ENCODE measurements at regions not wholly inside any gene's neighbourhood (a gene's known extent, or its start where the extent isn't known, plus 50 kb on each side); places are given as distances from the start of the nearest gene placed in this dataset.

DNA sequence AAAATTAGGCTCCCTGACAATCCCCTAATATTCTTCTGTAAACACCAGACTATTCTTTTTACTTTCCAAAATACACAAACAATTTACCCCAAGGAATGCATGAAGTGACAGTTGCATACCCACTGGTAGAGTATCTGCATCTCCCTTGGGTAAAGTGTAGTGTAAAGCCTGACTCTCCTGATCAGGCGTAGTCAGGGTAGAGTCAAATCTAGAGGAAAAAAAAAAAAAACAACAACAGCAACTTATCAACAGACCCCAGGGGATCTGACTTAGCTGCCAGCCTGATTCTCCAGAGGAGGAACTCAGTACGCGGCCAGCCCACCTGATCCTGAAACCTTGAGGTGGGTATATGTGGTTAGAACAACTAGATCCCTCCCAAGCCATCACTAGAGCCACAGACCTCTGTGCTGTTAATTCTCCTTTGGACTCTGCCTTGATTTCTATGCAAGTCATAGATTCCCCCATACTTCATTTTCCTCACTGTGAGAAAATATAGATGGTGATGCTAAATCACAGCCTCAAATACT is 61.0 kb downstream of the ZNF608 start:
- peaks cover 11 to 12% of the 10 kb centered on the region in 2 donors for H3K4me1 ChIP-seq (ENCODE audit: control insufficient read depth in 2 of 2, insufficient read depth in 2 of 2, low read length in 2 of 2)
- ChIA-PET CTCF (no interaction called here), POLR2A (no interaction called here)
- no peak overlapping the region for H3K9ac ChIP-seq (ENCODE audit: low read length)
- ATAC-seq (ENCODE audit: low read depth), result no peak
- H3K4me3 ChIP-seq (ENCODE audit: control extremely low read depth in 1 of 5, extremely low read depth in 1 of 5, insufficient read depth in 1 of 5, low read depth in 2 of 5, low read length in 4 of 5), result no peak overlapping the region
- peaks cover 59% of the 10 kb centered on the region for H3K79me2 ChIP-seq (ENCODE audit: control insufficient read depth, insufficient read depth, low read length)
- Mint-ChIP-seq H3K27ac (no peak overlapping the region), H3K4me1 (peaks cover 25% of the 10 kb centered on the region), H3K4me3 (no peak overlapping the region), H3K27me3 (no peaks in the 10 kb centered on the region), H3K9me3 (ENCODE audit: insufficient read depth) (no peaks in the 10 kb centered on the region)
- no peak overlapping the region for H3K4me2 ChIP-seq (replicated peaks; ENCODE audit: low read depth, low read length, poor library complexity, severe bottlenecking)
- no peak overlapping the region for H2AFZ ChIP-seq (ENCODE audit: insufficient read depth, low read depth, low read length, poor library complexity, severe bottlenecking)
- H3K27me3 ChIP-seq (replicated peaks in 1 of 4; ENCODE audit: control extremely low read depth in 1 of 4, control insufficient read depth in 3 of 4, insufficient read depth in 4 of 4, low read length in 3 of 4), result no peaks in the 10 kb centered on the region
- no peaks in the 10 kb centered on the region for H3K9me3 ChIP-seq (ENCODE audit: control extremely low read depth in 1 of 3, control insufficient read depth in 2 of 3, insufficient read depth in 1 of 3, low read length in 2 of 3)
- TF ChIP-seq, protein P1, sequence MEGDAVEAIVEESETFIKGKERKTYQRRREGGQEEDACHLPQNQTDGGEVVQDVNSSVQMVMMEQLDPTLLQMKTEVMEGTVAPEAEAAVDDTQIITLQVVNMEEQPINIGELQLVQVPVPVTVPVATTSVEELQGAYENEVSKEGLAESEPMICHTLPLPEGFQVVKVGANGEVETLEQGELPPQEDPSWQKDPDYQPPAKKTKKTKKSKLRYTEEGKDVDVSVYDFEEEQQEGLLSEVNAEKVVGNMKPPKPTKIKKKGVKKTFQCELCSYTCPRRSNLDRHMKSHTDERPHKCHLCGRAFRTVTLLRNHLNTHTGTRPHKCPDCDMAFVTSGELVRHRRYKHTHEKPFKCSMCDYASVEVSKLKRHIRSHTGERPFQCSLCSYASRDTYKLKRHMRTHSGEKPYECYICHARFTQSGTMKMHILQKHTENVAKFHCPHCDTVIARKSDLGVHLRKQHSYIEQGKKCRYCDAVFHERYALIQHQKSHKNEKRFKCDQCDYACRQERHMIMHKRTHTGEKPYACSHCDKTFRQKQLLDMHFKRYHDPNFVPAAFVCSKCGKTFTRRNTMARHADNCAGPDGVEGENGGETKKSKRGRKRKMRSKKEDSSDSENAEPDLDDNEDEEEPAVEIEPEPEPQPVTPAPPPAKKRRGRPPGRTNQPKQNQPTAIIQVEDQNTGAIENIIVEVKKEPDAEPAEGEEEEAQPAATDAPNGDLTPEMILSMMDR (IDR thresholded peaks at IDR 0.05), result no peak
- no peak for TF ChIP-seq EZH2 (IDR thresholded peaks at IDR 0.05; ENCODE audit: borderline replicate concordance, insufficient read depth, low read depth, low read length, poor library complexity, severe bottlenecking)
- WGBS (ENCODE audit: insufficient coverage), result no CpG with 5 or more reads among the region's 3 CpGs
- H3K36me3 ChIP-seq (replicated peaks in 1 of 2; ENCODE audit: control extremely low read depth in 1 of 2, control insufficient read depth in 1 of 2, extremely low read depth in 1 of 2, insufficient read depth in 2 of 2, low read length in 1 of 2), result no peaks in the 10 kb centered on the region
- H3K27ac ChIP-seq (ENCODE audit: low read length in 2 of 2), result no peak overlapping the region
- peaks cover 5% of the 10 kb centered on the region for H4K20me1 ChIP-seq (ENCODE audit: control insufficient read depth, insufficient read depth, low read length, poor library complexity, severe bottlenecking)
- DNase-seq, result no peak
- intact Hi-C loops (cut with micrococcal nuclease), result no loop called here

DNA sequence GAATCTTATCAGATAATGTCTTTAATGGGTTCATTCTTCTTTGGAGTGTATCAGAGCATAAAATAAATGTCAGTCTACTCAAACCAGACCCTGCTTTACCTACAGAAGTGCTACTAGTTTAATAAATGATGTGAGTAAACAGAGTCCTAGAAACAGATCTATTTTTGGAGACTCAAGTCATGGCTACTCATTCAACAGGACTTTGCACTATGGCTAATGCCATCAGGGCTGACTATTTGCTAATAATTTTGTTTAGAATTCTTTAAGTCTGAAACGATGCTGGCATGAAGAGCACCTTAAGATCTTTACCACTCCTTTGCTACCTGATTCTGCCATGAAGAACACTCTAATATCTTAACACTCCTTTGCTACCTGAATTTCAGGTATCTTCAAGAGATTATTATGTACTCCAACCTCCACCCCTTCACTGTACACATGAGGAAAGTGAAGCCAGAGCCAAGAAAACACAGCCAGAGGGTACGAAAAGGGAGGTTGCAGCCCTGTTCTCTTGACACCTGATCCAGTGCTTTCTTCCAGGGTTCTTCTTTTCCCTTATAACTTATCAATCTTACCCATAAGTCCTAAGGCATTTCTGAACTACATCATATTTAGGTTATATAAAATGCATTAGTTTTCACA is 62.4 kb downstream of the ZNF608 start:
- Histone ChIP-seq H2AFZ (ENCODE audit: insufficient read depth, low read depth, low read length, poor library complexity, severe bottlenecking) (no peak overlapping the region), H3K9ac (ENCODE audit: low read length) (no peak overlapping the region), H3K4me3 (ENCODE audit: control extremely low read depth in 1 of 5, extremely low read depth in 1 of 5, insufficient read depth in 1 of 5, low read depth in 2 of 5, low read length in 4 of 5) (no peak overlapping the region), H3K9me3 (ENCODE audit: control extremely low read depth in 1 of 3, control insufficient read depth in 2 of 3, insufficient read depth in 1 of 3, low read length in 2 of 3) (no peaks in the 10 kb centered on the region), H3K27ac (ENCODE audit: low read length in 2 of 2) (no peak overlapping the region), H3K36me3 (replicated peaks in 1 of 2; ENCODE audit: control extremely low read depth in 1 of 2, control insufficient read depth in 1 of 2, extremely low read depth in 1 of 2, insufficient read depth in 2 of 2, low read length in 1 of 2) (no peaks in the 10 kb centered on the region), H3K27me3 (replicated peaks in 1 of 4; ENCODE audit: control extremely low read depth in 1 of 4, control insufficient read depth in 3 of 4, insufficient read depth in 4 of 4, low read length in 3 of 4) (no peaks in the 10 kb centered on the region), H3K4me1 (ENCODE audit: control insufficient read depth in 2 of 2, insufficient read depth in 2 of 2, low read length in 2 of 2) (peaks cover 16 to 19% of the 10 kb centered on the region in 2 donors), H4K20me1 (ENCODE audit: control insufficient read depth, insufficient read depth, low read length, poor library complexity, severe bottlenecking) (peaks cover 5% of the 10 kb centered on the region), H3K4me2 (replicated peaks; ENCODE audit: low read depth, low read length, poor library complexity, severe bottlenecking) (no peak overlapping the region), H3K79me2 (ENCODE audit: control insufficient read depth, insufficient read depth, low read length) (peaks cover 57% of the 10 kb centered on the region)
- no peak overlapping the region for H3K27ac Mint-ChIP-seq
- no peak overlapping the region for H3K4me3 Mint-ChIP-seq
- TF ChIP-seq, protein P1 (IDR thresholded peaks at IDR 0.05), result no peak
- TF ChIP-seq EZH2 (IDR thresholded peaks at IDR 0.05; ENCODE audit: borderline replicate concordance, insufficient read depth, low read depth, low read length, poor library complexity, severe bottlenecking), result no peak
- peaks cover 34% of the 10 kb centered on the region for H3K4me1 Mint-ChIP-seq
- no peak for ATAC-seq (ENCODE audit: low read depth)
- WGBS (ENCODE audit: insufficient coverage), result 100% methylated on average over 1 of the region's 2 CpGs
- no peak for DNase-seq
- POLR2A ChIA-PET, result no interaction called here
- no peaks in the 10 kb centered on the region for H3K9me3 Mint-ChIP-seq (ENCODE audit: insufficient read depth)
- intact Hi-C loops (cut with micrococcal nuclease), result no loop called here
- no peaks in the 10 kb centered on the region for H3K27me3 Mint-ChIP-seq
- CTCF ChIA-PET, result interaction anchor here (1.3 kb wide), 1 partner anchor 20 kb away, joined by 3 read pairs; no protein-coding TSS in a partner anchor
